ENCODE measurements at regions not wholly inside any gene's neighbourhood (a gene's known extent, or its start where the extent isn't known, plus 50 kb on each side); places are given as distances from the start of the nearest gene placed in this dataset.

- no peak for TF ChIP-seq CTCF (IDR thresholded peaks at IDR 0.05)
- no peak for TF ChIP-seq POLR2A (IDR thresholded peaks at IDR 0.05)
Measured at GRCh38 chr11:134610116-134610910, 198.3 kb upstream of the B3GAT1 start.

Measured in body of pancreas (tissue), 4 donors.